Colonic mucosa (tissue), 4 donors: ENCODE measurements at regions not wholly inside any gene's neighbourhood (a gene's known extent, or its start where the extent isn't known, plus 50 kb on each side); places are given as distances from the start of the nearest gene placed in this dataset.

ENCODE experiments used
- DNase-seq: peaks from one replicate; pipeline ENCODE4 v3.0.0-alpha.2; 2020
- H3K27ac ChIP-seq: fragments of 200-600 bp; one replicate; pipeline ENCODE4 v1.8.0; 2021
- H3K27me3 ChIP-seq: fragments of 200-600 bp; one replicate; pipeline ENCODE4 v1.8.0; 2021
- H3K36me3 ChIP-seq: fragments of 200-600 bp; one replicate; pipeline ENCODE4 v1.8.0; 2021
- H3K4me1 ChIP-seq: fragments of 200-600 bp; one replicate; pipeline ENCODE4 v1.8.0; 2021; ENCODE audit warnings: mild to moderate bottlenecking
- H3K4me3 ChIP-seq: fragments of 200-600 bp; one replicate; pipeline ENCODE4 v1.8.0; 2021
- H3K9ac ChIP-seq, 2 donors: one replicate each; pipeline ENCODE4 v1.7.0; 2013; ENCODE audit warnings: control low read depth in 2 of 2, low read depth in 2 of 2, low read length in 2 of 2
- H3K9me3 ChIP-seq: fragments of 200-600 bp; one replicate; pipeline ENCODE4 v1.8.0; 2021
- CTCF ChIP-seq: fragments of 200-600 bp; IDR thresholded peaks from one replicate; pipeline ENCODE4 v1.8.0; 2022; ENCODE audit warnings: antibody characterized with exemption, mild to moderate bottlenecking
- intact Hi-C: fragments of 100-400 bp; cut with DNase I; formaldehyde crosslinking; loops from one replicate; pipeline ENCODE4 v1.14.1; 2022
- donor health status: healthy.
- donor health status: DM: no; HTN: no; CAD: no.
- donor health status: DM: no; HTN: no; CAD: no.

GRCh38 chr2:139963863-139964355 is 1183.7 kb upstream of the NXPH2 start:
- Histone ChIP-seq H3K4me3 (no peak overlapping the region), H3K9me3 (no peaks in the 10 kb centered on the region), H3K4me1 (no peaks in the 10 kb centered on the region), H3K9ac (no peak overlapping the region), H3K36me3 (no peaks in the 10 kb centered on the region), H3K27ac (no peak overlapping the region), H3K27me3 (no peaks in the 10 kb centered on the region)
- TF ChIP-seq CTCF = no peak
- no peak for DNase-seq
- intact Hi-C loops = no loop called here

- H3K4me3 ChIP-seq = no peak overlapping the region
- no peaks in the 10 kb centered on the region for H3K9me3 ChIP-seq
- intact Hi-C loops = no loop called here
- H3K36me3 ChIP-seq = no peaks in the 10 kb centered on the region
- peak; percentile 21 for DNase-seq
- no peak overlapping the region for H3K9ac ChIP-seq
- H3K4me1 ChIP-seq = no peaks in the 10 kb centered on the region
- H3K27ac ChIP-seq = no peak overlapping the region
- no peak for TF ChIP-seq CTCF
- H3K27me3 ChIP-seq = no peaks in the 10 kb centered on the region
Observed at GRCh38 chr2:139949242-139949972, 1169.2 kb upstream of the NXPH2 start.

- DNase-seq = no peak
- no peak overlapping the region for H3K9ac ChIP-seq
- H3K36me3 ChIP-seq = no peaks in the 10 kb centered on the region
- H3K27me3 ChIP-seq = no peaks in the 10 kb centered on the region
- H3K4me3 ChIP-seq = no peak overlapping the region
- no peaks in the 10 kb centered on the region for H3K4me1 ChIP-seq
- intact Hi-C loops = no loop called here
- no peak overlapping the region for H3K27ac ChIP-seq
- no peak for TF ChIP-seq CTCF
- H3K9me3 ChIP-seq = no peaks in the 10 kb centered on the region
Observed at GRCh38 chr2:139946690-139947089, 1166.5 kb upstream of the NXPH2 start.

GRCh38 chr2:139940686-139941085 is 1160.5 kb upstream of the NXPH2 start:
- DNase-seq = no peak
- intact Hi-C loops = no loop called here
- no peak for TF ChIP-seq CTCF
- H3K9ac ChIP-seq = no peak overlapping the region
- H3K27ac ChIP-seq = no peak overlapping the region
- H3K4me3 ChIP-seq = no peak overlapping the region
- no peaks in the 10 kb centered on the region for H3K4me1 ChIP-seq
- H3K36me3 ChIP-seq = no peaks in the 10 kb centered on the region
- no peaks in the 10 kb centered on the region for H3K9me3 ChIP-seq
- no peaks in the 10 kb centered on the region for H3K27me3 ChIP-seq

GRCh38 chr2:139925903-139926302 is 1145.7 kb upstream of the NXPH2 start:
- DNase-seq = no peak
- Histone ChIP-seq H3K9me3 (no peaks in the 10 kb centered on the region), H3K36me3 (no peaks in the 10 kb centered on the region), H3K27ac (no peak overlapping the region), H3K4me3 (no peak overlapping the region), H3K27me3 (no peaks in the 10 kb centered on the region), H3K4me1 (no peaks in the 10 kb centered on the region), H3K9ac (no peak overlapping the region)
- TF ChIP-seq CTCF = no peak
- intact Hi-C loops = no loop called here
